22Rv1 (cell line): ENCODE measurements at regions not wholly inside any gene's neighbourhood (a gene's known extent, or its start where the extent isn't known, plus 50 kb on each side); places are given as distances from the start of the nearest gene placed in this dataset.

Source experiments
- H3K27ac ChIP-seq: fragments of 450-650 bp; 2 replicates; pipeline ENCODE4 v1.5.1; 2017
- ZFX ChIP-seq: fragments of 450-650 bp; IDR thresholded peaks from 2 replicates; pipeline ENCODE4 v1.6.1; 2017; ENCODE audit warnings: antibody characterized with exemption, borderline replicate concordance
- TF ChIP-seq, protein P1 (sequence below): fragments of 450-650 bp; IDR thresholded peaks from 2 replicates; pipeline ENCODE4 v1.5.1; 2017; ENCODE audit warnings: mild to moderate bottlenecking

DNA sequence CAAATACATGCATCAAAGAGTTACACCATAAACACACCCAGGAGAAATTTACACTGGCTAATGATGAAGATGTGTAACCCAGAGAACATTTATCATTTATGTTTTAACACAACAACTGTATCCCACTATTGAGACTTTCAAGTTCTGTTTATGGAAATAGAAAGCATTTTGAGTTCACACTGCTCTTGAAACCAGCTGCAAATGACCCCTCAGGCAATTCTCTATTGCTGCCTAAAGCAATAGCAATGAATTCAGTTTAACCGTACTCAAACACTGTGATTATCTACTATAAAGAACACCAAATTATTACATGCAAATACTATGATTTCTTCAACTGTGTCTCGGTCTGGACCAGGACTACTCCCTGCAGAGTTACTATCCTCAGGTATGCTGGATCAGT lies 452.7 kb upstream of the NRXN1 start:
- H3K27ac ChIP-seq: peak overlapping the region; percentile 42
- TF ChIP-seq, protein P1, sequence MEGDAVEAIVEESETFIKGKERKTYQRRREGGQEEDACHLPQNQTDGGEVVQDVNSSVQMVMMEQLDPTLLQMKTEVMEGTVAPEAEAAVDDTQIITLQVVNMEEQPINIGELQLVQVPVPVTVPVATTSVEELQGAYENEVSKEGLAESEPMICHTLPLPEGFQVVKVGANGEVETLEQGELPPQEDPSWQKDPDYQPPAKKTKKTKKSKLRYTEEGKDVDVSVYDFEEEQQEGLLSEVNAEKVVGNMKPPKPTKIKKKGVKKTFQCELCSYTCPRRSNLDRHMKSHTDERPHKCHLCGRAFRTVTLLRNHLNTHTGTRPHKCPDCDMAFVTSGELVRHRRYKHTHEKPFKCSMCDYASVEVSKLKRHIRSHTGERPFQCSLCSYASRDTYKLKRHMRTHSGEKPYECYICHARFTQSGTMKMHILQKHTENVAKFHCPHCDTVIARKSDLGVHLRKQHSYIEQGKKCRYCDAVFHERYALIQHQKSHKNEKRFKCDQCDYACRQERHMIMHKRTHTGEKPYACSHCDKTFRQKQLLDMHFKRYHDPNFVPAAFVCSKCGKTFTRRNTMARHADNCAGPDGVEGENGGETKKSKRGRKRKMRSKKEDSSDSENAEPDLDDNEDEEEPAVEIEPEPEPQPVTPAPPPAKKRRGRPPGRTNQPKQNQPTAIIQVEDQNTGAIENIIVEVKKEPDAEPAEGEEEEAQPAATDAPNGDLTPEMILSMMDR: no peak
- no peak for TF ChIP-seq ZFX

DNA sequence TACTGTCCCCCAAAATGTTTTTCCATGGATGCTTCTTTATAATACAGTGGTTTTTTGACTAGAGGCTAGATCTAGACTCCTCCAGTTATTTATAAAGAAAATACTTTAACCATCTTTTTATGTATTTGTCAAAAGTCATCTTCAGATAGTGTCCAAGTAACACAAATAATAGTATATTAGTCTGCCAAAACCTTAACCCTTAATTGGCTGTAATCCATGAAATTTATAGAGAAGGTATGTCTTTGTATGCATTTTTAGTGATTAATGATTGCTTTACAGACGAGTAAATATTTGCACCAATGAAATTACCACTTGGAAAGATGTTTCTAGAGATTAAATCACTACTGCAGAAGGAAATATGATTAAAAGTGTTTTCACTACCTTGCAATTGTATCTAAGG lies 451.8 kb upstream of the NRXN1 start:
- TF ChIP-seq, protein P1: no peak

DNA sequence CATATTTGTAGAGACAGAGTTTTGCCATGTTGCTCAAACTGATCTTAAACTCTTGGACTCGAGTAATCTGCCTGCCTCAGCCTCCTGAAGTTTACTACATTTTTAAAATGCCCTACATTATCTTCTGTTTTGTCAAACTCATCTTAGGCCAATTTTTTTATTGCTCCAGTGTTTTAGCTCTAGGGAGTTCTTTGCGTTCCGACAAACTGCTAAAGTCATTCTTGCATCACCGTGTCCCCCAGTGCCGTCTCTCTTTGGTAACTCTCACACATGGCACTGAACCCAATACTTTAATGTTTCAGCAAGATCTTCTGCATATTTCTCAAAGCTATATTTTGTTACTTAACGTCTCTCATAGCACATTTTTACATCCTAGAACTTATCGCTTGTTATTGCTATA lies 440.9 kb upstream of the NRXN1 start:
- H3K27ac ChIP-seq: no peak overlapping the region
- TF ChIP-seq ZFX: no peak
- TF ChIP-seq, protein P1: no peak

More for the DNA sequence above, 451.8 kb upstream of the NRXN1 start:
- H3K27ac ChIP-seq: peak overlapping the region; percentile 42

DNA sequence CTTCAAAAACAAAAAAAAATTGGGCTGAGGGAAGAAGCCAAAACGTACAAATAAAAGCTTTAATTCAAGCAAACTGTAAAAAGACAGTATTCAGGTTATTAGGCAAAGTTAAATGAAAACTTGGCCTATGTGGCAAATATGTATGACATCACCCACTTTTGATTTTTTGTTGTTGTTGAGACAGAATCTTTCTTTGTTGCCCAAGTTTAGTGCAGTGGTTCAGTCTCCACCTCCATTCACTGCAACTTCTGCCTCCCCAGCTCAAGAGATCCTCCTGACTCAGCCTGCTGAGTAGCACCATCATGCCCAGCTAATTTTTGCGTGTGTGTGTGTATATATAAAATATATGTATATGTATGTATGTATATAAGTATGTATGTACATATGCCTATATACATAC lies 440.4 kb upstream of the NRXN1 start:
- TF ChIP-seq, protein P1: no peak
- no peak for TF ChIP-seq ZFX
- H3K27ac ChIP-seq: no peak overlapping the region

DNA sequence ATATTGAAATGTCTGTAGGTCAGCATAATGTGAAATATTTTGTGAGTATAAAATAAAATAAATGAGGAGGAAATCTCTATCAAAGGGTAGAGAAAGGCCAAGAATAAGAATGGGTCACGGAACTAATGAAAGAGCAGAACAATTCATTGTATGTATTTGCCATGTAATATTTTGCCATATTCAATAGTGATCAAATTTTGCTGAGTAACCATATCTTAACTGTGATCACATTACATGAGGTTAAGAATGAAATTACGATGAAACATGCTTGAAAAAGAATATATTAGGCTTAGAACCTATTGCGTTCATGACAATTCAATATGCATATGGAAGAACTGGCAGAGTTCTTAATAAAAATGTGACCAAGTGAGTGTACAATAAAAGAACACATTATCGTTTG lies 437.2 kb upstream of the NRXN1 start:
- TF ChIP-seq ZFX: no peak
- TF ChIP-seq, protein P1: no peak
- no peak overlapping the region for H3K27ac ChIP-seq

DNA sequence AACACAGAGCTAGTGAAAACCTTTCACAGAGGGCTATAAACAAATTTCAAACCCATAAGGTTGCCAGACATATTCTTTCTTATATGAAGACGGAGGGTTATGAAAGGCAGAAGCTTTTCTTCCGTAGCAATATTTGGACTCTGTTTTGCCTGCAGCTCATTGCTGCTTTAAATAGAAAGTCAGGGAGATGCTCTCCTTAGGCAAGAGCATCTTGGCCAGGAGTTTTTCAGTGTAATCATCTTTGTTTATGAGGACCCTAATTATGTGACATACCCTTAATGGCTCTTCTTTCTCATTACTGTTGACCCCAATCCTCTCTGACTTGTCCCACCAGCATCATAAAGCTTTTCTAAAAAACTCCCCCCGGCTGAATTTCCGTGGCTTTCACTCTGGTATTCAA lies 433.4 kb upstream of the NRXN1 start:
- no peak for TF ChIP-seq ZFX
- TF ChIP-seq, protein P1: no peak
- no peak overlapping the region for H3K27ac ChIP-seq

DNA sequence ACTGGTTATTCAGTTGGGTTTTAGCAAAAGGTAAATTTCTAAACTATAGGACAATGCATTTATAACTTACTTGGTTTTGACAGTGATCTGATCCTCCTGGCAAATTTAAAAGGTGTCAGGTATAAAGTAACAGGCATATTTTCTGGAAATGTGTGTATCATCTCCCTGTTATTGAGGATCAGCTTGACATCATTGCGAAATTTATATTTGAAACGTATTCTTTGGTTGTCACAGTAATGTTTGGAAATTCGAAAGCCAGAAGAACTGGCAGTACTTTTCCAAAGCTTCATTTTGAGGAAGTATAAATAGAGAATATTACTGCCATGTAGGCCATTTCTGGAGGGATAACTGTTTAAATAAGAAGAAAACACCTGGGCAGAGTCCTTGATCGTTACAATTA lies 422.2 kb upstream of the NRXN1 start:
- no peak overlapping the region for H3K27ac ChIP-seq
- TF ChIP-seq, protein P1: no peak
- no peak for TF ChIP-seq ZFX
